H9 (cell line): ENCODE measurements at regions not wholly inside any gene's neighbourhood (a gene's known extent, or its start where the extent isn't known, plus 50 kb on each side); places are given as distances from the start of the nearest gene placed in this dataset.

ENCODE experiments used
- DNase-seq: peaks from one replicate; pipeline ENCODE4 v3.0.0-alpha.2; 2017
- H2AFZ ChIP-seq: one replicate; pipeline ENCODE4 v1.6.1; 2013; ENCODE audit warnings: mild to moderate bottlenecking, low read length, control low read depth, moderate library complexity
- H2AK5ac ChIP-seq: 2 replicates; pipeline ENCODE4 v1.6.1; 2013; ENCODE audit warnings: low read length, control low read depth, mixed read lengths; ENCODE audit not compliant: insufficient read length
- H2BK120ac ChIP-seq: one replicate; pipeline ENCODE4 v1.6.1; 2013; ENCODE audit warnings: low read depth, mild to moderate bottlenecking, low read length, control low read depth, inconsistent platforms; ENCODE audit not compliant: poor library complexity, severe bottlenecking
- H2BK12ac ChIP-seq: 2 replicates; pipeline ENCODE4 v1.6.1; 2013; ENCODE audit warnings: low read length, control low read depth, mixed read lengths, low read depth; ENCODE audit not compliant: insufficient read length
- H2BK15ac ChIP-seq: 2 replicates; pipeline ENCODE4 v1.6.1; 2013; ENCODE audit warnings: low read depth, low read length, control low read depth
- H2BK20ac ChIP-seq: one replicate; pipeline ENCODE4 v1.6.1; 2013; ENCODE audit warnings: low read depth, mild to moderate bottlenecking, low read length, control low read depth, inconsistent platforms; ENCODE audit not compliant: poor library complexity, severe bottlenecking
- H2BK5ac ChIP-seq: 2 replicates; pipeline ENCODE4 v1.6.1; 2013; ENCODE audit warnings: low read length, control low read depth, mixed read lengths; ENCODE audit not compliant: insufficient read length
- H3K14ac ChIP-seq: 2 replicates; pipeline ENCODE4 v1.6.1; 2013; ENCODE audit warnings: low read length, control low read depth; ENCODE audit not compliant: insufficient read depth
- H3K18ac ChIP-seq: 2 replicates; pipeline ENCODE4 v1.6.1; 2013; ENCODE audit warnings: low read depth, mild to moderate bottlenecking, mixed read lengths, low read length, control low read depth; ENCODE audit not compliant: insufficient read length
- H3K23ac ChIP-seq: 2 replicates; pipeline ENCODE4 v1.6.1; 2013; ENCODE audit warnings: low read length, control low read depth, mixed read lengths, low read depth; ENCODE audit not compliant: insufficient read length
- H3K23me2 ChIP-seq: 2 replicates; pipeline ENCODE4 v1.6.1; 2013; ENCODE audit warnings: low read depth, mild to moderate bottlenecking, mixed read lengths, low read length, control low read depth; ENCODE audit not compliant: insufficient read length, poor library complexity, severe bottlenecking
- H3K27ac ChIP-seq: 2 replicates; pipeline ENCODE4 v1.5.1; 2013; ENCODE audit warnings: low read length, control low read depth, mixed read lengths, low read depth; ENCODE audit not compliant: insufficient read length
- H3K27me3 ChIP-seq: 2 replicates; pipeline ENCODE4 v1.6.1; 2013; ENCODE audit warnings: low read length, control low read depth, inconsistent platforms; ENCODE audit not compliant: insufficient read depth
- H3K4ac ChIP-seq: 2 replicates; pipeline ENCODE4 v1.6.1; 2013; ENCODE audit warnings: low read depth, mild to moderate bottlenecking, control low read depth, inconsistent platforms, low read length, moderate library complexity
- H3K4me1 ChIP-seq: 2 replicates; pipeline ENCODE4 v1.6.1; 2013; ENCODE audit warnings: low read length, control low read depth, inconsistent platforms; ENCODE audit not compliant: insufficient read depth
- H3K4me2 ChIP-seq: 2 replicates; pipeline ENCODE4 v1.6.1; 2013; ENCODE audit warnings: low read length, control low read depth, mixed read lengths; ENCODE audit not compliant: insufficient read length, insufficient read depth
- H3K56ac ChIP-seq: 2 replicates; pipeline ENCODE4 v1.6.1; 2013; ENCODE audit warnings: low read depth, mild to moderate bottlenecking, mixed read lengths, low read length, control low read depth; ENCODE audit not compliant: insufficient read length
- H3K79me1 ChIP-seq: 2 replicates; pipeline ENCODE4 v1.6.1; 2013; ENCODE audit warnings: low read depth, mild to moderate bottlenecking, moderate library complexity, low read length, control low read depth, inconsistent platforms; ENCODE audit not compliant: insufficient read depth, poor library complexity, severe bottlenecking
- H3K79me2 ChIP-seq: 2 replicates; pipeline ENCODE4 v1.6.1; 2013; ENCODE audit warnings: low read length, control low read depth, inconsistent platforms; ENCODE audit not compliant: insufficient read depth
- H3K9ac ChIP-seq: 2 replicates; pipeline ENCODE4 v1.6.1; 2013; ENCODE audit warnings: low read length, control low read depth, mixed read lengths; ENCODE audit not compliant: insufficient read length; ENCODE audit errors: extremely low read depth
- H3K9me3 ChIP-seq: one replicate; pipeline ENCODE4 v1.6.1; 2013; ENCODE audit warnings: low read depth, low read length, inconsistent platforms; ENCODE audit not compliant: control insufficient read depth
- H3T11ph ChIP-seq: one replicate; pipeline ENCODE4 v1.6.1; 2013; ENCODE audit warnings: mild to moderate bottlenecking, low read length, control low read depth, inconsistent platforms
- H4K20me1 ChIP-seq: one replicate; pipeline ENCODE4 v1.6.1; 2013; ENCODE audit not compliant: control insufficient read depth, insufficient read length, insufficient read depth
- H4K5ac ChIP-seq: 2 replicates; pipeline ENCODE4 v1.6.1; 2013; ENCODE audit warnings: low read depth, mild to moderate bottlenecking, mixed read lengths, low read length, control low read depth; ENCODE audit not compliant: insufficient read length
- H4K8ac ChIP-seq: replicated peaks from 2 replicates; pipeline ENCODE4 v1.6.1; 2013; ENCODE audit warnings: low read length, control low read depth, mixed read lengths, low read depth; ENCODE audit not compliant: insufficient read length
- H4K91ac ChIP-seq: 2 replicates; pipeline ENCODE4 v1.6.1; 2013; ENCODE audit warnings: low read depth, mild to moderate bottlenecking, moderate library complexity, mixed read lengths, low read length, control low read depth; ENCODE audit not compliant: insufficient read length
- H3K27ac Mint-ChIP-seq, 3 experiments: 2 replicates in 2 of 3; 3 replicates in 1 of 3; pipeline ENCODE4 v1.8.0; 2020 to 2021; ENCODE audit warnings: mixed read lengths in 3 of 3, mild to moderate bottlenecking in 1 of 3, moderate library complexity in 1 of 3
- H3K27me3 Mint-ChIP-seq: 2 replicates; pipeline ENCODE4 v1.8.0; 2021; ENCODE audit warnings: low read depth, mild to moderate bottlenecking, moderate library complexity, mixed read lengths
- H3K36me3 Mint-ChIP-seq, 3 experiments: 2 replicates in 2 of 3; 3 replicates in 1 of 3; pipeline ENCODE4 v1.8.0; 2020 to 2021; ENCODE audit warnings: low read depth in 3 of 3, mixed read lengths in 3 of 3; ENCODE audit not compliant: insufficient read depth in 1 of 3
- H3K4me1 Mint-ChIP-seq, 2 experiments: 2 replicates each; pipeline ENCODE4 v1.8.0; 2020; ENCODE audit warnings: mixed read lengths in 2 of 2
- H3K4me3 Mint-ChIP-seq, 2 experiments: 2 replicates in 1 of 2; 3 replicates in 1 of 2; pipeline ENCODE4 v1.8.0; 2020 to 2021; ENCODE audit warnings: mild to moderate bottlenecking in 2 of 2, mixed read lengths in 2 of 2, moderate library complexity in 1 of 2
- H3K9me3 Mint-ChIP-seq, 2 experiments: 2 replicates in 1 of 2; 3 replicates in 1 of 2; pipeline ENCODE4 v1.8.0; 2020; ENCODE audit warnings: mild to moderate bottlenecking in 2 of 2, mixed read lengths in 2 of 2, moderate library complexity in 1 of 2
- TF ChIP-seq, protein P1 (sequence below): fragments of 200-600 bp; sonication (generic); conservative IDR thresholded peaks from 3 replicates; pipeline ENCODE4 v1.8.0; 2021; ENCODE audit warnings: antibody characterized with exemption, mild to moderate bottlenecking

DNA sequence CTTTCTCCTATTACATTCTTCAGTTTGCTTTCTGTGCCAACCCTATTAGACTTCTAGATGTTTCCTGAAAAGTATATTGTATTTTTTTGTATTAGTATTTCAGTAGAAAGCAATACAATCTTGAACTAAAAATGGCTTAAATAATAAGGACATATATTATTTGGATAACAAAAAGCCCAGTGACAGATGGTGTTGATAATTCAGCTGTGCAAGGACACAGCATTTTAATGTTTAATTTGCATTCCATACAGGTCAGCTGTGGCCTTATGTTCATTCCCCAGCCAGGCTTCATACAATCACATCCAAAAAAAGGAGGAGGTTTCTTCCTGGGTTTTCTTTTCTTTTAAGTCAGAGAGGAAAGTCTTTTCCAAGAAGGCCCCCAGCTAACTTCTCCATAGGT is 236.9 kb downstream of the CD109 start:
- peaks cover 4 to 9% of the 10 kb centered on the region in 2 experiments; a peak in 4 of 5 replicates for H3K9me3 Mint-ChIP-seq

More for the DNA sequence above, 236.9 kb downstream of the CD109 start:
- no peaks in the 10 kb centered on the region for H3K4me1 ChIP-seq
- no peaks in the 10 kb centered on the region for H4K20me1 ChIP-seq
- H2BK12ac ChIP-seq, result no peak overlapping the region
- no peak overlapping the region for H2BK15ac ChIP-seq
- H4K5ac ChIP-seq, result no peak overlapping the region
- no peak overlapping the region for H3K14ac ChIP-seq
- H3K79me1 ChIP-seq, result no peaks in the 10 kb centered on the region
- peaks cover 2% of the 10 kb centered on the region; the same call in 1 of the 2 replicates for H3K27me3 Mint-ChIP-seq
- no peak overlapping the region for H3K56ac ChIP-seq
- DNase-seq, result no peak
- H3K27me3 ChIP-seq, result no peaks in the 10 kb centered on the region
- H3K23ac ChIP-seq, result no peak overlapping the region
- TF ChIP-seq, protein P1, sequence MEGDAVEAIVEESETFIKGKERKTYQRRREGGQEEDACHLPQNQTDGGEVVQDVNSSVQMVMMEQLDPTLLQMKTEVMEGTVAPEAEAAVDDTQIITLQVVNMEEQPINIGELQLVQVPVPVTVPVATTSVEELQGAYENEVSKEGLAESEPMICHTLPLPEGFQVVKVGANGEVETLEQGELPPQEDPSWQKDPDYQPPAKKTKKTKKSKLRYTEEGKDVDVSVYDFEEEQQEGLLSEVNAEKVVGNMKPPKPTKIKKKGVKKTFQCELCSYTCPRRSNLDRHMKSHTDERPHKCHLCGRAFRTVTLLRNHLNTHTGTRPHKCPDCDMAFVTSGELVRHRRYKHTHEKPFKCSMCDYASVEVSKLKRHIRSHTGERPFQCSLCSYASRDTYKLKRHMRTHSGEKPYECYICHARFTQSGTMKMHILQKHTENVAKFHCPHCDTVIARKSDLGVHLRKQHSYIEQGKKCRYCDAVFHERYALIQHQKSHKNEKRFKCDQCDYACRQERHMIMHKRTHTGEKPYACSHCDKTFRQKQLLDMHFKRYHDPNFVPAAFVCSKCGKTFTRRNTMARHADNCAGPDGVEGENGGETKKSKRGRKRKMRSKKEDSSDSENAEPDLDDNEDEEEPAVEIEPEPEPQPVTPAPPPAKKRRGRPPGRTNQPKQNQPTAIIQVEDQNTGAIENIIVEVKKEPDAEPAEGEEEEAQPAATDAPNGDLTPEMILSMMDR, result no peak
- H3K23me2 ChIP-seq, result no peaks in the 10 kb centered on the region
- H3K18ac ChIP-seq, result no peak overlapping the region
- H3K4me1 Mint-ChIP-seq, result no peaks in the 10 kb centered on the region
- H3K27ac ChIP-seq, result no peak overlapping the region
- H2BK5ac ChIP-seq, result no peak overlapping the region
- H4K8ac ChIP-seq, result no peak overlapping the region
- no peak overlapping the region for H3K4ac ChIP-seq
- H4K91ac ChIP-seq, result no peak overlapping the region
- H2BK120ac ChIP-seq, result no peak overlapping the region
- no peak overlapping the region for H3K27ac Mint-ChIP-seq
- H3K4me2 ChIP-seq, result no peak overlapping the region
- no peaks in the 10 kb centered on the region for H3K79me2 ChIP-seq
- H3K9ac ChIP-seq, result no peak overlapping the region
- no peak overlapping the region for H2AFZ ChIP-seq
- H2BK20ac ChIP-seq, result no peak overlapping the region
- H3K36me3 Mint-ChIP-seq, result no peaks in the 10 kb centered on the region
- H3T11ph ChIP-seq, result no peak overlapping the region
- no peak overlapping the region for H3K4me3 Mint-ChIP-seq
- H2AK5ac ChIP-seq, result no peak overlapping the region
- H3K9me3 ChIP-seq, result no peaks in the 10 kb centered on the region
